HEK293 (cell line): ENCODE measurements at regions not wholly inside any gene's neighbourhood (a gene's known extent, or its start where the extent isn't known, plus 50 kb on each side); places are given as distances from the start of the nearest gene placed in this dataset.

Experiments used
- BCL11A ChIP-seq: fragments of 450-650 bp; formaldehyde crosslinking; IDR thresholded peaks from 2 replicates; pipeline ENCODE4 v1.5.1; 2016; ENCODE audit warnings: low read depth, missing biosample characterization, missing genetic modification characterization
- CTCF ChIP-seq: fragments of 450-650 bp; formaldehyde crosslinking; IDR thresholded peaks from 2 replicates; pipeline ENCODE4 v1.5.1; 2016; ENCODE audit warnings: missing biosample characterization, missing genetic modification characterization
- HOXA7 ChIP-seq: sonication (generic); formaldehyde crosslinking; IDR thresholded peaks from 2 replicates; pipeline ENCODE4 v1.8.1; 2022; ENCODE audit warnings: missing genetic modification reagents, borderline replicate concordance
- SP7 ChIP-seq: fragments of 450-650 bp; formaldehyde crosslinking; IDR thresholded peaks from 2 replicates; pipeline ENCODE4 v1.5.1; 2016; ENCODE audit warnings: missing biosample characterization, missing genetic modification characterization
- ZBTB8A ChIP-seq: fragments of 450-650 bp; formaldehyde crosslinking; IDR thresholded peaks from 2 replicates; pipeline ENCODE4 v1.5.1; 2016; ENCODE audit warnings: missing biosample characterization, missing genetic modification characterization
- ZNF140 ChIP-seq: fragments of 450-650 bp; formaldehyde crosslinking; IDR thresholded peaks from 2 replicates; pipeline ENCODE4 v1.5.1; 2016; ENCODE audit warnings: missing biosample characterization, missing genetic modification characterization
- ZNF24 ChIP-seq: fragments of 450-650 bp; formaldehyde crosslinking; IDR thresholded peaks from 2 replicates; pipeline ENCODE4 v1.5.1; 2016; ENCODE audit warnings: missing biosample characterization, missing genetic modification characterization
- ZNF248 ChIP-seq: fragments of 450-650 bp; formaldehyde crosslinking; IDR thresholded peaks from 2 replicates; pipeline ENCODE4 v1.5.1; 2017; ENCODE audit warnings: missing biosample characterization, missing genetic modification characterization
- ZNF529 ChIP-seq: fragments of 450-650 bp; formaldehyde crosslinking; IDR thresholded peaks from 2 replicates; pipeline ENCODE4 v1.5.1; 2017; ENCODE audit warnings: missing genetic modification characterization, missing biosample characterization; ENCODE audit not compliant: insufficient replicate concordance
- ZNF560 ChIP-seq: fragments of 450-650 bp; formaldehyde crosslinking; IDR thresholded peaks from 2 replicates; pipeline ENCODE4 v1.5.1; 2017; ENCODE audit warnings: missing biosample characterization, missing genetic modification characterization, borderline replicate concordance
- ZNF677 ChIP-seq: fragments of 450-650 bp; IDR thresholded peaks from 2 replicates; pipeline ENCODE4 v1.5.0; 2018; ENCODE audit warnings: missing biosample characterization, mild to moderate bottlenecking, missing genetic modification characterization, moderate library complexity
- ZNF692 ChIP-seq: fragments of 450-650 bp; formaldehyde crosslinking; IDR thresholded peaks from 2 replicates; pipeline ENCODE4 v1.5.1; 2016; ENCODE audit warnings: missing biosample characterization, missing genetic modification characterization
- ZNF747 ChIP-seq: fragments of 450-650 bp; formaldehyde crosslinking; IDR thresholded peaks from 2 replicates; pipeline ENCODE4 v1.5.1; 2016; ENCODE audit warnings: missing biosample characterization, missing genetic modification characterization
- ZNF776 ChIP-seq: fragments of 450-650 bp; formaldehyde crosslinking; IDR thresholded peaks from 2 replicates; pipeline ENCODE4 v1.5.0; 2017; ENCODE audit warnings: missing biosample characterization, missing genetic modification characterization, borderline replicate concordance

- TF ChIP-seq CTCF (tag by site-specific recombination) (no peak), ZBTB8A (tag by site-specific recombination) (no peak), ZNF24 (no peak), ZNF692 (no peak), ZNF747 (tag by site-specific recombination) (no peak), ZNF529 (tag by site-specific recombination) (no peak), ZNF560 (no peak), BCL11A (no peak), ZNF248 (tag by site-specific recombination) (no peak), HOXA7 (no peak), ZNF776 (tag by site-specific recombination) (no peak), SP7 (tag by site-specific recombination) (no peak), ZNF677 (tag by site-specific recombination) (no peak), ZNF140 (tag by site-specific recombination) (no peak)
Measured at GRCh38 chr2:61702088-61702467, 151.8 kb downstream of the FAM161A start.
